Cardiac muscle cell (in vitro differentiated cells and primary cell): ENCODE measurements at regions not wholly inside any gene's neighbourhood (a gene's known extent, or its start where the extent isn't known, plus 50 kb on each side); places are given as distances from the start of the nearest gene placed in this dataset.

ENCODE experiments used
- DNase-seq, 2 donors: peaks; one replicate each; pipeline versions ENCODE4 v3.0.0 to v3.0.0-alpha.2; 2010 to 2017; ENCODE audit warnings: low read depth in 1 of 2, low spot score in 1 of 2
- H3K27ac ChIP-seq: fragments of 200-600 bp; sonication (generic); 2 replicates; pipeline ENCODE4 v1.5.1; 2016
- H3K27me3 ChIP-seq: fragments of 200-600 bp; sonication (generic); 2 replicates; pipeline ENCODE4 v1.6.0; 2016; ENCODE audit warnings: control low read depth
- H3K36me3 ChIP-seq: fragments of 200-600 bp; sonication (generic); 2 replicates; pipeline ENCODE4 v1.5.1; 2016; ENCODE audit warnings: control low read depth
- H3K4me1 ChIP-seq: fragments of 200-600 bp; sonication (generic); 2 replicates; pipeline ENCODE4 v1.8.1; 2017; ENCODE audit warnings: low read depth, mild to moderate bottlenecking, mixed run types
- H3K4me3 ChIP-seq: fragments of 200-600 bp; sonication (generic); 2 replicates; pipeline ENCODE4 v1.5.1; 2016; ENCODE audit warnings: mild to moderate bottlenecking
- H3K9me3 ChIP-seq: fragments of 200-600 bp; sonication (generic); 2 replicates; pipeline ENCODE4 v1.5.1; 2017; ENCODE audit warnings: low read depth, mild to moderate bottlenecking, control low read depth
- TF ChIP-seq, protein P1 (sequence below): IDR thresholded peaks from 2 replicates; pipeline ENCODE4 v1.5.1; 2012; ENCODE audit warnings: low read depth, mild to moderate bottlenecking, low read length

DNA sequence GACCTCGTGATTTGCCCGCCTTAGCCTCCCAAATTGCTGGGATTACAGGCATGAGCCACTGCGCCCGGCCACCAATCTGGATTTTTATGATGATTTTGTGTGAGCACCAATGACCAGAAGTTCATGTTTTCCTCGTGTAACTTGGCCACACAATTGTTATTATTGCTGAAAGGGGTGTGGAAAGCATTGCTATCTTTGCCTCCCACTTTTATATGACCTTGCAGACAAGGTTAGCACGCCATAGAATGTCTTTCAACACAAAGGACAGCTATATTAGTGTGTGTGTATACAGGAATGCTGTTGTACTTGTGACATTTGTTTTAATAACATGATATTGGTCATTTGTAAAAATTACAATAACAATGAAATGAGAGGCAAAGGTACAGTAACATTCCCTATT is 155.0 kb upstream of the ERCC6L2 start:
- H3K27me3 ChIP-seq, result no peaks in the 10 kb centered on the region
- H3K27ac ChIP-seq, result no peak overlapping the region
- DNase-seq, result no peak
- no peak overlapping the region for H3K4me3 ChIP-seq
- no peaks in the 10 kb centered on the region for H3K9me3 ChIP-seq
- no peaks in the 10 kb centered on the region for H3K4me1 ChIP-seq
- no peaks in the 10 kb centered on the region for H3K36me3 ChIP-seq
- TF ChIP-seq, protein P1, sequence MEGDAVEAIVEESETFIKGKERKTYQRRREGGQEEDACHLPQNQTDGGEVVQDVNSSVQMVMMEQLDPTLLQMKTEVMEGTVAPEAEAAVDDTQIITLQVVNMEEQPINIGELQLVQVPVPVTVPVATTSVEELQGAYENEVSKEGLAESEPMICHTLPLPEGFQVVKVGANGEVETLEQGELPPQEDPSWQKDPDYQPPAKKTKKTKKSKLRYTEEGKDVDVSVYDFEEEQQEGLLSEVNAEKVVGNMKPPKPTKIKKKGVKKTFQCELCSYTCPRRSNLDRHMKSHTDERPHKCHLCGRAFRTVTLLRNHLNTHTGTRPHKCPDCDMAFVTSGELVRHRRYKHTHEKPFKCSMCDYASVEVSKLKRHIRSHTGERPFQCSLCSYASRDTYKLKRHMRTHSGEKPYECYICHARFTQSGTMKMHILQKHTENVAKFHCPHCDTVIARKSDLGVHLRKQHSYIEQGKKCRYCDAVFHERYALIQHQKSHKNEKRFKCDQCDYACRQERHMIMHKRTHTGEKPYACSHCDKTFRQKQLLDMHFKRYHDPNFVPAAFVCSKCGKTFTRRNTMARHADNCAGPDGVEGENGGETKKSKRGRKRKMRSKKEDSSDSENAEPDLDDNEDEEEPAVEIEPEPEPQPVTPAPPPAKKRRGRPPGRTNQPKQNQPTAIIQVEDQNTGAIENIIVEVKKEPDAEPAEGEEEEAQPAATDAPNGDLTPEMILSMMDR, result no peak

DNA sequence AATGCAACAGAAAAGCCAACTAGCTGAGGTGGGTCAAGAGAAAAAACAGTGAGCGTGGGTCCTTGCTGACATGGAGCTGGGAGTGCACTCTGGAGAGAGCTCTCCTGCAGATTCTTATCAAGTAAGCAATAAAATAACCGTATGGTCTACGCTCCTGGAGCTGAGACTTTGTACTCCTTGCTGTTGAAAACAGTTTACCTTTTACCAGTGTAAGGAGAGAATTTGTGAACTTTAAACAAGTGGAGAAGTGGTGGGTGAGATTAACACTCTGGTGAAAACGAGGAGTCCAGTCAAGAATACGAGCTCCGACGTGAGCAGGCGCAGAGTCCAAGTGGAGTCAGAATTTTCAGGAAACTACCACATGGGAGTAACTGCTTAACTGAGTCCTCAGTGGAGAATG is 156.1 kb upstream of the ERCC6L2 start:
- DNase-seq, result no peak
- H3K4me1 ChIP-seq, result no peaks in the 10 kb centered on the region
- H3K27ac ChIP-seq, result no peak overlapping the region
- no peak overlapping the region for H3K4me3 ChIP-seq
- no peaks in the 10 kb centered on the region for H3K27me3 ChIP-seq
- H3K36me3 ChIP-seq, result no peaks in the 10 kb centered on the region
- TF ChIP-seq, protein P1, result no peak
- no peaks in the 10 kb centered on the region for H3K9me3 ChIP-seq

DNA sequence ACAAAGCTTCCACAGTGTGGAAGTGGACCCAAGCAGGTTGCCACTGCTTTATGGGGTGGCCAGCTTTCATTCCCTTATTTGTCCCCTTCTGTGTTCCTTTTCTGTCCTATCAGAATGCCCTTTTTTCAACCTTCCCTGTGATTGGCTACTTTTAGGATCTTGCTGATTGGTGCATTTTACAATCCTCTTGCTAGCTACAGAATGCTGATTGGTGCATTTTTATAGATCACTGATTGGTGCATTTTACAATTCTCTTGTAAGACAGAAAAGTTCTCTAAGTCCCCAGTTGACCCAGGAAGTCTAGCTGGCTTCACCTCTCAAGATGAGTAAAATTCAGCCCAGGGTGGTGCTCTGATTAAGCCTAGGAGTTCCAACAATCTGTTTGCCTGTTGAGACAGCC is 157.2 kb upstream of the ERCC6L2 start:
- TF ChIP-seq, protein P1, result no peak
- Histone ChIP-seq H3K27me3 (no peaks in the 10 kb centered on the region), H3K4me1 (no peaks in the 10 kb centered on the region), H3K9me3 (no peaks in the 10 kb centered on the region), H3K27ac (no peak overlapping the region), H3K36me3 (no peaks in the 10 kb centered on the region), H3K4me3 (no peak overlapping the region)
- DNase-seq, result no peak

DNA sequence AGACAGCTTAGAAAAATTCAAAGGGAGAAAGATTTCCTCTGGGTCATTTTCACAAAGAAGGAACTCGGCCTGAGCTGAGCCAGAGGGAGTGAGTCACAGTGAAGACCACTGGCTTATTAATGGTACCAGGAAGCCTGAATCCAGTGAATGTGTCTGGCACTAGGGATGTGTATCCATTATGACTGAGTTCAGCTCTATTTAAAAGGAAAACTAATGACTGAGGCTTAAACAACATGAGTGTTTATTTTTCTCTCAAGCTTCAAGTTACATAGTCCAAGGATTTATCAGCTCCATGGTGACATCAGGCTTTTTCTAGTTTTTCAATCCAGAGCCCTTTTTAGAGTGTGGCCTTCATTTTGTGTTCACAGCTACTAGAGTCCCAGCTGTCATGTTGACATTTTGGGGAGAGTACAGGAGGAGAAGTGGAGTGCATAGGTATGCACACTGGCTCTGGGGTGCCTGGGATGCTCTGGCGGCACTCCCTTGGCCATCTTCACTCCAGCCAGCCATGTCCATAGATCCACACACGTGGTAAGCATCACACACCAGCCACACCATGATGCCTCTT is 159.5 kb upstream of the ERCC6L2 start:
- H3K27me3 ChIP-seq, result no peaks in the 10 kb centered on the region
- DNase-seq, result no peak
- no peaks in the 10 kb centered on the region for H3K36me3 ChIP-seq
- no peaks in the 10 kb centered on the region for H3K9me3 ChIP-seq
- H3K27ac ChIP-seq, result no peak overlapping the region
- TF ChIP-seq, protein P1, result no peak
- no peaks in the 10 kb centered on the region for H3K4me1 ChIP-seq
- no peak overlapping the region for H3K4me3 ChIP-seq

DNA sequence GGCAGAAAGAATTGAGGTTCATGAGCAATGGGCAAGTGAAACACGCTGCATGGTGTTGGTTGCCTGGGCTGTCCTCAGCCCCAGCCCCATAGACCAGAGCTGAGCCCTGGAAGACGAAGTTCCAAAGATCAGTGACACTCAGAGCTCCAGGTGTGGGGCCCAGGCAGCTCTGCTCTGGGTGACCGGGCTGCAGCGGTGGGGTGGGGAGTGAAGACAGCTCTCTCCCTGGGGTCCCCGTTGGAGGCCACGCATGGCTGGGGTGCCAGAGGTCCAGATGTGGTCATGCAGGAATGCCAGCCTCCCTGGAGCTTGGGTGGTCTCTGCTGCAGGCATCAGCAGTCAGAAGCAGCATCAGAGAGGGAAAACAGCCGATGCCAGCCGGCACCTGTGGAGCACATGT is 165.0 kb upstream of the ERCC6L2 start:
- TF ChIP-seq, protein P1, result no peak
- no peaks in the 10 kb centered on the region for H3K36me3 ChIP-seq
- H3K4me3 ChIP-seq, result no peak overlapping the region
- no peaks in the 10 kb centered on the region for H3K27me3 ChIP-seq
- no peaks in the 10 kb centered on the region for H3K9me3 ChIP-seq
- H3K4me1 ChIP-seq, result no peaks in the 10 kb centered on the region
- H3K27ac ChIP-seq, result no peak overlapping the region
- DNase-seq, result no peak

DNA sequence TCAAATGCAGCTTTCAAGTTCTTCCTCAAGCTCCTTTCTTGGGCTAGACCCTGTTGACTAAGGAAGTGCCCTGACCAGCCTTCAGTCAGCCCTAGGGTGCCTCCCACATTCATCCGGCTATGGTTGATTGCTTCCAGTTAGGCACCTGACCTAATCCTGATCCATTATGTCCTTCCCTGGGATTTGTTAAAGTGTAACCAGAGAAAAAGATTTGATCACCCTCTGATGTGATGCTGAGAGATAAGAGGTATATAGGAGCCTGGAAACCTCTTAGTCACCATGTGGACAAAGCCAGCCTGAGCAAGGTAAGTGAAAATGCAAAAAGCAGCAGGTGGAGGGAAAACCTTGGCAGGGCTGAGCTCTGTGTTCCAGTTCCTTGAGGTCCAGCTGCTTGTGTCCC is 178.8 kb upstream of the ERCC6L2 start:
- Histone ChIP-seq H3K4me1 (no peaks in the 10 kb centered on the region), H3K27me3 (no peaks in the 10 kb centered on the region), H3K9me3 (no peaks in the 10 kb centered on the region), H3K4me3 (no peak overlapping the region), H3K36me3 (no peaks in the 10 kb centered on the region), H3K27ac (no peak overlapping the region)
- no peak for DNase-seq
- TF ChIP-seq, protein P1, result no peak
